Mucosa of gallbladder (tissue), 1 donor: ENCODE measurements at regions not wholly inside any gene's neighbourhood (a gene's known extent, or its start where the extent isn't known, plus 50 kb on each side); places are given as distances from the start of the nearest gene placed in this dataset.

ENCODE experiments used
- DNase-seq: peaks from one replicate; pipeline ENCODE4 v3.0.0-alpha.2; 2020; ENCODE audit warnings: low spot score
- donor health status: DM: no; HTN: no; CAD: no.

GRCh38 chr15:27702581-27702980 is 396.5 kb downstream of the OCA2 start:
- DNase-seq: no peak

DNA sequence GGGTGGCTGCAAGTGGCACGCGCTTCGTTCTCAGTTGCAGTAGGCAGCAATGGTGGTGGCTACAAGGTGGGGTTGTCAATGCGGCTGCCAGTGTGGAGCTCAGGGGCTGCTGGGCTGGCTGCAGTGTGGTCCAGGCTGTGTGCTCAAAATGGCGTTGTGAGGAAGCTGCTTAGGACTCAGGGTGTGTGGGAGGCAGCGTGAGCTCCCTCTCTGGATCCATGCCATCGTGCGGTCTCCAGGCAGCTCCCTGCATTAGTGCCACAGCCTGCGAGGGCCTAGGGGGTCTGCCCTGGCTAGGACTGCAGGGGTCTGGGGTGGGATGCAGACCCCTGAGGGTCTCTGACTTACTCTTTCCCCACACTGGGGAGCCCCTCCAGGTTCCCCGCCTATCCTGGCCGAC is 397.2 kb downstream of the OCA2 start:
- DNase-seq: no peak

- DNase-seq: no peak
These were observed 398.1 kb downstream of the OCA2 start for GRCh38 chr15:27701014-27701413.

GRCh38 chr15:27699699-27700098 is 399.4 kb downstream of the OCA2 start:
- DNase-seq: no peak

DNA sequence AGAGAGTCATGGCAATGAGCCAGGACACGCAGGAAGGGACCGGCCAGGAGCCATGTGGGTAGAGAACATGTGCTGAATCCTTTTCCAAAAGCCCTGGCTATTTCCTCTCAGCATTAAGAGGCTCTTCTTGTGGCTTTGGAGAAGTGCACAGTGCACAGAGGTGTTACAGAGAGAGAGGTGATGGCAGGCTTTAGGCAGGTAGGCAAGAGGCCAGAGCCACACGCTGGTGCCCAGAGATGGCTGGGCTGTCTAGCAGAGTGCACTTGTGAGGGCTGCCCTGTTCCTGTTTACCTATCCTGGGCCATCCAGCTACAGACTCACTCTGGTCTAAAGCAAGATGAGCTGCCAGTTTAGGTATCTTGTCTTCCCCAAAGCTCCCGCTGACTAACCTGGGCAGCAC is 402.6 kb downstream of the OCA2 start:
- DNase-seq: no peak

DNA sequence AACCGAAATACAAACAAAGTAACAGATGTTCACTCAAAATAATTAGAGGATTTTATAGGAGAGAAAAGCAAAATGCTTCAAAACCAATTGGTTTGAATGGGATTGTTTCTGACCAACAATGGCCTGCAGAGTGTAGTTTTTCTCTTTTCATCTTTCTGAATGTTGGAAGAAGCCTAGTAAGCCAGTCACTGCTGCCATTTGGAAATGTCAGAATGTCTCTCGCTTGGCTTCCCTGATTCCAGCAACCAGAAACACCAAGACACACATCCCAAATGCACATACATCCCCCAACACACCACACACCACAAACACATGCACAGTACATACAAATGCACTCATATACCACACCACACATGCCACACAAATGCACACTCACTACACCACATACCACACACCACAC is 403.4 kb downstream of the OCA2 start:
- no peak for DNase-seq

DNA sequence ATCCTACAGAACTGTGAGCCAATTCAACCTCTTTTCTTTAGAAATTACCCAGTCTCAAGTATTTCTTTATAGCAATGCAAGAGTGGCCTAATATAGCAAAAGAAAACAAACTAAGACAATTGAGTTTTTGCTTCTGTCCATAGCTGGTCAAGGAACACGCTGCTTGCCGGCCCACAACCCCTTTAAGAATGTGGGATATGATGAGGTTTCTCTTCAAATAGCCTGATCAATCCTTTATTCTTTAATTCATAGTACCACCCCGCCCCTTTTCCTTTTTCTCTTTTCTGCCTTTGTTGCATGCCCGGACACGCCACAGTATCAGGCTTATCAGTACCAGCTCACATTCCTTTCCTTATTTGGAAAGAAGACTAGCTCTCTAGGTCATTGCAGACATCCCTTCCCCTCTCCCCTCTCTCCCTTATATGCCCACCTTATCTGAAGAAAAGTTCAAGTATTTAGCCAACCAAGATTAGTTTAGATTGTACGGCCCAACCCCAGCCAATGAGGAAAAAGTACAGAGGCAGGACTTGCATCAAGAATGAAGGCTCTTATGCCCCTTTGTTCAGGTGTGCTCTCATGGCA is 404.5 kb downstream of the OCA2 start:
- DNase-seq: no peak

GRCh38 chr15:27693280-27693679 is 405.8 kb downstream of the OCA2 start:
- no peak for DNase-seq

DNA sequence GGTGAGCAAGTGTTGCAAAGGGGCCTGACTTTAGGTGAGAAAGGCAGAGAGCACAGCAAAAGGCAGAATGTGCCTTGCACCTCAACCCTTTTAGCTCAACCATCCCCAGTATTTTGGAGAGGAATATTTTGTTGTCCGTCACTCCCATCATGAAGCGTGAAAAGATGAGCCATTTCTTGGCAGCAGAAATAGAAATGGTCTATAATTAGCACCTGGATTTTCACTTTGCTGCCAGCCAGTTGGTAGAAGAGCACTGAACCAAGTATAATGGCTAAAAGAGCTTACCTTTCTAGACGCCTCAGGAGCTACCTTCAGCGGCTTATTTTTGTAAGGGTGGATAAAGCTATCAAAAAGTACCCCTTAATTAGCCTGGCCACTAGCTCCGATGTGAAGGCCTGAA is 406.7 kb downstream of the OCA2 start:
- no peak for DNase-seq

- DNase-seq: no peak
These were observed 408.8 kb downstream of the OCA2 start for GRCh38 chr15:27690290-27690689.

- DNase-seq: no peak
These were observed 412.1 kb downstream of the OCA2 start for GRCh38 chr15:27686971-27687370.

- no peak for DNase-seq
These were observed 412.7 kb downstream of the OCA2 start for GRCh38 chr15:27686369-27686768.

- no peak for DNase-seq
These were observed 413.5 kb downstream of the OCA2 start for GRCh38 chr15:27685644-27686043.

DNA sequence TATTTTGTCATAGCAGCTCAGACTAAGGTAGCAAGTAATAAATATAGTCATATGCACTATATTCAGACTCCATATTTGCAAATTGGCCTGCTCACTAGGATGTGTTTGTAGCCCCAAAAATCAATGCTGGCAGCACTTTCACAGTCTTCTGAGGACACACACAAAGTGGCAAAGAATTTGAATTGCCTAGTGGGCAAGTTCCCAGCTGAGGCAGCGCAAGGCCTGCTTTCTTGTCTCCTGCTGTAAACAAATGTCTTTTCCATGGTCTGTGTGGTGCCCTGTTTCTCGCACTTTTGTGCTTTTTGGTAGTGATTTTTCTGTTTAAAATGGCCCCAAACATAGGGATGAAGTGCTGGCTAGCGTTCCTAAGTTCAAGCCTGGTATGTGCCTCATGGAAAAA is 416.0 kb downstream of the OCA2 start:
- DNase-seq: no peak

GRCh38 chr15:27681038-27681437 is 418.1 kb downstream of the OCA2 start:
- DNase-seq: no peak

DNA sequence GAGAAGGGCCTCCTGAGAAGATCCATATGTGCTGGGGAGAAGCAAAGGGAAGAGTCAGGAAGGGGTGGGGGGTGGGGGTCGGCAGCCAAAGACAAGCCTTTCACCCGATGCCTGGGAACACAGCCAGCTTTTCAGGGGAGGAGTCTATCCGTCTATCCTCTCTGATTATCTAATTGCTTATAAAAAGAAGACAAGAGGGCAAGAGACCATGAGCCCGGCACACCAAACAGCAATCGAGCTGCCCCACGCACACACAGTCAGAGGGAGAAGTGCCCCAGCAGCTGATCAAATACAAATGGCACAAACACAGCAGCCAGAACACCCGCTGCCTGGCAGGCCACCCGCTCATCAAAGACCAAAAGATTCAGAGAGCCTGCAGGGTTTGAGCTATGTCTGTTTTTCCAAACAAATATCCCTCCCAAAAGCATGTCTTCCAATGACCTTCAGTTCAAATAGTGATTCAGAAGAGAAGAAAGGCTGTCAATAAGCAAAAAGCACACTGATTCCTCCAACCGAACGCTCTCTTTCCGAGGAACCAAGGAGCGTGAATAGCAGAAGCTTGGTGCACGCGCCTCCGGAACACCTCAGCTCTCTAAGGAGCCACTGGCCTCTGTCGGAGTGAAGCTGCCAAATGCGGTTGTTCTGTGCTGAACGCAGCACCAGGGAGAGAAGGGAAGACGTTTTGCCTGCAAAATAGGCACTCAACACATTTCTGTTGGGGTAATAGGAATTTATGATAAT is 419.2 kb downstream of the OCA2 start:
- DNase-seq: no peak

- no peak for DNase-seq
These were observed 419.9 kb downstream of the OCA2 start for GRCh38 chr15:27679203-27679602.

DNA sequence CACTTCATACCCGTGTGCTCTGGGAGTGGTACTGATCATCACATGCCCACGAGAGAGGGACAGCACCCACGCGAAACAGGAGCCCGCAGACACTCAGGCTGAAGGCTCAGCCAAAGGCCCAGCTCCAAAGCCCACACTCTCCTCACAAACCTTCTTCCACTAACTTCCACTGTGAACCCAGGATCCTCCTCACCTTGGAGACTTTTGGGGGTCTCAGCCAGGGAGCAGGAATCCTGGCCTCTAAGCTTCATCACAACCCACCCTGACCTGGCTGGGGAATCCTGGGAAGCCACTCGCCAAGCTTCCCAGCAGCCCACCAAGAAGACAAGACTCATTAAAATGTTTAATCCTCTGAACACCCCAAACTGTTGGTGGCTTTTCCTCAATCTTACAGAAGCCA is 421.2 kb downstream of the OCA2 start:
- no peak for DNase-seq

GRCh38 chr15:27676647-27677046 is 422.5 kb downstream of the OCA2 start:
- DNase-seq: no peak

- DNase-seq: no peak
These were observed 423.5 kb downstream of the OCA2 start for GRCh38 chr15:27675571-27675970.

GRCh38 chr15:27674826-27675225 is 424.3 kb downstream of the OCA2 start:
- DNase-seq: no peak

GRCh38 chr15:27673766-27674445 is 425.2 kb downstream of the OCA2 start:
- no peak for DNase-seq

DNA sequence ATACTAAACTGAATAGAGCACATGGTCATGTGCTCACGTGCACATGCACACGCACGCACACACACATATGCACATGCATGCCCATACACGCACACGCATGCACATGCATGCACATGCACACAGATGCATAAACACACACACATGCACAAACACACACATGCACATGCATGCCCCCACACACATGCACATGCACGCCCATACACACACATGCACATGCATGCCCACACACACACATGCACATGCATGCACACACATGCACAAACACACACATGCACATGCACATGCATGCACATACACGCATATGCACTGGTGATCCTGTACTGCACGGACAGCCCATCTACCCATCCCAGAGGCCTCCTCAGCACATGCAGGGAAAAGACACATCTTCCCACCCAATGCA is 426.6 kb downstream of the OCA2 start:
- DNase-seq: no peak
